Right renal pelvis (tissue), 4 donors: ENCODE measurements at regions not wholly inside any gene's neighbourhood (a gene's known extent, or its start where the extent isn't known, plus 50 kb on each side); places are given as distances from the start of the nearest gene placed in this dataset.
"Not testable (repeated sequence)": the region's sequence is repeated elsewhere in the genome, so short reads cannot be mapped to it uniquely, and the experiment has no call there.

Source experiments
- DNase-seq, 4 donors: peaks; one replicate each; pipeline ENCODE4 v3.0.0-alpha.2; 2013; ENCODE audit warnings: low read depth in 4 of 4, low spot score in 3 of 4, missing footprints in 1 of 4

- DNase-seq: no peak
Measured at GRCh38 chr12:13404631-13405473, 208.3 kb downstream of the EMP1 start.

- DNase-seq: no peak
Measured at GRCh38 chr12:13404111-13404628, 207.6 kb downstream of the EMP1 start.

- DNase-seq: not testable (repeated sequence)
Measured at GRCh38 chr12:13391375-13391774, 194.8 kb downstream of the EMP1 start.

- DNase-seq: no peak
Measured at GRCh38 chr12:13390918-13391317, 194.4 kb downstream of the EMP1 start.

GRCh38 chr12:13390381-13390861 is 193.9 kb downstream of the EMP1 start:
- DNase-seq: peak in 3 of 4 donors; percentile 18 to 23 (median 22)

GRCh38 chr12:13387101-13387500 is 190.6 kb downstream of the EMP1 start:
- no peak for DNase-seq

GRCh38 chr12:13386323-13387039 is 190.0 kb downstream of the EMP1 start:
- DNase-seq: no peak

- no peak for DNase-seq
Measured at GRCh38 chr12:13383379-13383778, 186.9 kb downstream of the EMP1 start.

GRCh38 chr12:13380297-13380696 is 183.8 kb downstream of the EMP1 start:
- DNase-seq: no peak

GRCh38 chr12:13379531-13380188 is 183.1 kb downstream of the EMP1 start:
- DNase-seq: no peak

- DNase-seq: no peak
Measured at GRCh38 chr12:13377698-13378097, 181.2 kb downstream of the EMP1 start.

- no peak for DNase-seq
Measured at GRCh38 chr12:13376610-13377373, 180.3 kb downstream of the EMP1 start.

GRCh38 chr12:13375583-13376345 is 179.2 kb downstream of the EMP1 start:
- DNase-seq: no peak

GRCh38 chr12:13374793-13375192 is 178.3 kb downstream of the EMP1 start:
- no peak for DNase-seq

- DNase-seq: no peak
Measured at GRCh38 chr12:13373803-13374202, 177.3 kb downstream of the EMP1 start.

- DNase-seq: no peak
Measured at GRCh38 chr12:13373131-13373530, 176.6 kb downstream of the EMP1 start.

GRCh38 chr12:13372386-13372785 is 175.9 kb downstream of the EMP1 start:
- no peak for DNase-seq

GRCh38 chr12:13371797-13372196 is 175.3 kb downstream of the EMP1 start:
- DNase-seq: no peak

GRCh38 chr12:13371367-13371766 is 174.8 kb downstream of the EMP1 start:
- DNase-seq: no peak
